Hematopoietic multipotent progenitor cell treated with erythropoietin and hydrocortisone succinate and interleukin-3 and kit ligand, for 8 days (in vitro differentiated cells): ENCODE measurements at regions not wholly inside any gene's neighbourhood (a gene's known extent, or its start where the extent isn't known, plus 50 kb on each side); places are given as distances from the start of the nearest gene placed in this dataset.
"Not testable (repeated sequence)": the region's sequence is repeated elsewhere in the genome, so short reads cannot be mapped to it uniquely, and the experiment has no call there.

Experiments
- DNase-seq: peaks from one replicate; pipeline ENCODE4 v3.0.0-alpha.2; 2015

- DNase-seq = no peak
Observed at GRCh38 chr7:131786204-131786603, 229.8 kb upstream of the PODXL start.

DNA sequence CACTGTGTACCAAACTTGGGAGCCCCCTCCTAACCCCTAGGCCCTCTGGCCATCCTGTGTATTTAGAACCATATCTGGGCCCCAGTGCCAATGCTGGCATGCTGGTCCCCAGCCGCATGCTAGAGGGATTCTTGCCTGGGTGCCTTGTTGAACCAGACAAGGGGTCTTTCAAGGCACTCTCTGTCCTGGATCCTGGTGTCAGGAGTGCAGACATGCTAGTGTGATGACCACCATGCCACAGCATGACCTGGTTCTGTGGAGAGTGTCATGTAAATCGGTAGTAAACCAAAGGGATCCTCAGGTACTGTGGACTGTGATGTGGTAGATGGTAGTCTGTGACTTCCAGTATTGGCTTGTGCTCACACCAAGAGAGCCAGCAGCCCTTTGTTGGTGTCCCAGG lies 222.2 kb upstream of the PODXL start:
- no peak for DNase-seq

DNA sequence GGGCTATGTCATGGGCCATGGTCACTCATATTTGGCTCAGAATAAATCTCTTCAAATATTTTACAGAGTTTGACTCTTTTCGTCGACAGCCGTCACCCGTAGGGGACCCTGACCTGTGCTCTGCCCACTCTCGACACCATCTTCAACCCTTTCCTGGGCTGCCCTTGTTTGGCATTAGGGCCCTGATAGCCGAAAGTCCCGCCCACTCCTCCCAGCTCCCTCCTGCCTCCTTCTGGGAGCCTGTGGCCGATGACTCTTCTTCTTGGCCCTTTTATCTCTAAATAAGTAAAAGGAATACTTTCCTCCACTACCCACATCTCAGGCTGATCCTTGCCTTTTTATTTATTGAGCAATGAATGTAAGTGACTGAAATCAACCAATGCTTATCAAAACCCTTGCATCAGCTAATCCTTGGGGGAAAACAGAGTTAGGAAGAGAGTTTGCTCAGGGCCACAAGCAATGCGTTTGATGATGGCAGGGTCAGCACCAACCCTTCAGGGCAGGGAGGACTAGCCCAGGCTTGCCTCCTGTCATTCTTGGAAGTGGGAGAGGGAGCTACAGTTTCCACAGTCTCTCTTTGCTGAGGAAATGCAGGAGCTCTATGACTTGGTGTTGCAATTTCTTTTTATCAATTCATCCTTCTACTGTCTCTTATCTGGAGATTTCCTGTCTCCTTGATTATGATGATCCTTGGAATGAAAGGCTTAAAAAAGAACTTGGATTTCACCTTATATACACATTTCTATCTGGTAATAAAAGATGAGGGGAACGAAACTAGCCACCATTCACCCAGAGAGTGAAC lies 218.2 kb upstream of the PODXL start:
- DNase-seq = no peak

DNA sequence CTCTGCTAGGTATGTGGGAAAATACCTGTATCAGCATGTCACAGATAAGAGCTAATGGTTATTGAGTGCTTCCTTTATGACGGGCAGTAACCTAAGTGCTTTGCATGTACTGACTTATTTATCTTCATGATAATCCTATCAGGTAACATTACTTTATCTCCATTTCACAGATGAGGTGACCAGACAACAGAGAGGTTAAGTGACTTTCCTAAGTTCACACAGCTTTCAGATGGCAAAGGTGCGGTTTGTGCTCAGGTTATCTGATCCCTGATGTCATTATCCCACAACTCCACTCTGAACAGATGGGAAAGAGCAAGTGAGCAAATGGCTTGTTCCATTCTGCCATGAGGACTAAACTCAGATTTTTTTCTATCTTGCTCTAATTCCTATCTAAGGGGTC lies 217.0 kb upstream of the PODXL start:
- DNase-seq = no peak

DNA sequence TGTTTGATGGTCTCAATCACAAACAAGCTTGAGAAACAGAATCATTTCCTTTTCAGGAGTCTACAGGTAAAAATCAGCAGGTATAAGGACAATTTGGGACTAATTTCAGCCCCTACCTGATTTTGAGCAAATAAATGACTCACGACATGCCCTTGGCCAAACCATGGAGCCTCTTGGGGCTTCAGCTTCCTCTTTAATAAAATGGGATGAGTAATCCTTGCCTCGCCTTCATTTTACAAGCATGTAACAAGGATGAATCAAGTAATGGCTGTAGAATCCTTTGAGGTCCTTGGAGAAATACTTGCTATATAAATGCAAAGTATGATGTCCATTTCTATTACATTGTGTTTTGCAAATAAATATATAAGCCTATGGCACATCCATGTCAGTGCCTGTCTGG lies 212.8 kb upstream of the PODXL start:
- no peak for DNase-seq

GRCh38 chr7:131767591-131767990 lies 211.2 kb upstream of the PODXL start:
- DNase-seq = no peak

- DNase-seq = no peak
Observed at GRCh38 chr7:131765575-131765974, 209.1 kb upstream of the PODXL start.

GRCh38 chr7:131764143-131764775 lies 207.8 kb upstream of the PODXL start:
- DNase-seq = no peak

DNA sequence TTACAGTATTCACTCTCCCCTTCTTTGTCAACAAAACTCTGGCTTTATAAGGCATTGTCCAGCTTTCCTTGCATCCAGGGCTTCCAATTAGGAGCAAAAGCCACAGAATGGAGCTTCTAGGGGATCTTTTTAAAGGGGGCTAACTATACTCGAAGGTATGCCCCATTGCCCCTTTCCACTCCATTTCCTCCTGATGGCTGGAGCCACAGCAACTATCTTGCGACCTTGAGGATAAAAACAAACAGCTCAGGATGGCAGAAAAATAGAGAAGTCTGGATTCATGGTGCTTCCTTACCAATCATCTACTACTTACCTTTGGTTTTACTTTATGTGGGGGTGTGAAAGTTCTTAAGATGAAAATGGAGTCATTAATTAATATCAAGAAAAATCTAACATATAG lies 206.3 kb upstream of the PODXL start:
- DNase-seq = no peak

GRCh38 chr7:131755801-131756200 lies 199.4 kb upstream of the PODXL start:
- DNase-seq = not testable (repeated sequence)

DNA sequence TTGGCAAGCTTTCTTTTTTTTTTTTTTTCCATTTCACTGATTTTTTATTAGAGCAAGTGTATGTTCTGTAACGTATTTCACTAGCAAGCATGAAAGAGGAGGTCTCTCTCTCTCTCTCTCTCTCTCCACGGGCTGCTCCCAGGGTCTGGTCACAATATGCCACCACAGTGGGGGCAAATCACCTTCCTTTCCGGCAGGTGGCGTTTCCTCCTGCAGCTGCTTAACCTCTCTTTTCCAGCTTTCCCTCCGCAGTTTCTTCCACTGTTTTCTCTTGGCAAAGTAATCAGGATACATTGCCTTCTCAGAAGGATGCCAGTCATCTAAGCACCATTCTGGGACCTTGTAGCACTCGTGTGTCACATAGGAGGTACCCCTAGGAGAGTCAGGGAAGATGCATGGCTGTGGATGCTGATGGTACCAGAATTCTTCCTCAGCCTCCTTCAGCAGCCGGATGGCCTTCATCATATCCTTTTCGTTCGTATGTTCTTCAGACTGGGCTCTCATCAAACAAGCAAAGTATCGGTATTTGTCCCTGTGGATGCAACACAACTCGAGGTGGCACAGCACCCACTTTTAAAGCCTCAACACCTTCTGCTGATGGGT lies 197.3 kb upstream of the PODXL start:
- DNase-seq = no peak

DNA sequence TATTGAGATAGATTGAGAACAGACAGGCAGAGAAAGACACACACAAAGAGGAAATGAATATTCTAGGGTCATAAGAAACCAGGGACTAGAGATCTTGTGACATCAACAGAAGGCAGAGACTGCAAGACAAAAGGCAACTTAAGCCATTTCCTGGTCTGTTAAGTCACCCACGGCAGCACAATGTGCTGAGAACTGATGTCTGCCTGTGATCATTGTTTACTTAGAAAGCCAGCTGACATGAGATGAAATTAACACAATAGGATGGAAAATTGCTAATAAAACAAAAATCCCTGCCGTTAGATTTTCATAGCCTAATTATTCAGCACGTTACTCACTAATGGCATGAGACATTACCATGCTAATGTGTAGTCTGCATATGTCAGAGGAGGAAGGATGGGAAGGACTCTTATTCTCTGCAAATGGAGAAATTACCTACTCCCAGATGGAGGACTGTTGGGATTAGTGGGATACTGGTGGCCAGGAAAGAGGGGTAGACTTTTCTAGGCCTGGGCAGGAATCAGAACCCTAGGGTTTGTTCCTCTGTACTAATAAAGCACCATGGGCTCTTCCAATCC lies 191.3 kb upstream of the PODXL start:
- no peak for DNase-seq

GRCh38 chr7:131745390-131746248 lies 189.2 kb upstream of the PODXL start:
- peak; percentile 3 for DNase-seq

GRCh38 chr7:131741446-131741845 lies 185.0 kb upstream of the PODXL start:
- DNase-seq = no peak

DNA sequence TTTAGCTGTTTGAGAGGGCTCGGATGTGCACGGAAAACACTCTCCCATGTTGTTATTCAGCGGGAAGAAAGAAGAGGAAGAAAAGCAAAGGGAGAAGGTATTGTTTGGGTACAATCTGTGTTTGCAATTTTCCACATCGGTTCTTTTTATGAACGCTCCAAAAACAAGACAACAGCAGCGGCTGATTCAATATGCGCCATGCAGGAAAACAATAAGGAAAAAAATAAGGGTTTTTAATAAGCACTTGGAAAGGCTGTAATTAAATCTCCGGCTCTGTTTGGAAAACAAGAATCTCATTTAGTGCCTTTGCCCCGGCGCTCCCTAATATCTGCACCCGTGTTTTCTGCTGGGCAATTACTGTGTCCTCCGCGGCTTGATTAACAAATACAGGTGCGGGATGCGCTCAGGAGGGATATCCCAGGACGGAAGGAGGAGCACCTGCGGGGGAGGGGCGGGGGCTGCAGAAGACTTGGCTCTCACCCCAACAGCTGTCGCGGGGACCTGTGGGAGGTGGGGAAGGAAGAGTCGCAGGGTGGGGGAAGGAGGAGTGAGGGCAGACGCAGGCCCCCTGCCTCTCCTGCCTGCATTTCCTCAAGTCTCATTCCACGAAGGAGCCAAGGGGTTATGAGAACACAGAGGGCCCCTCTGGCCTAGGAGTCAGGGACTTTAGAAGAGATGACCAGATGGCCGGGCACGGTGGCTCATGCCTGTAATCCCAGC lies 181.5 kb upstream of the PODXL start:
- DNase-seq = no peak

- no peak for DNase-seq
Observed at GRCh38 chr7:131735101-131735500, 178.7 kb upstream of the PODXL start.

- DNase-seq = no peak
Observed at GRCh38 chr7:131733604-131734003, 177.2 kb upstream of the PODXL start.

DNA sequence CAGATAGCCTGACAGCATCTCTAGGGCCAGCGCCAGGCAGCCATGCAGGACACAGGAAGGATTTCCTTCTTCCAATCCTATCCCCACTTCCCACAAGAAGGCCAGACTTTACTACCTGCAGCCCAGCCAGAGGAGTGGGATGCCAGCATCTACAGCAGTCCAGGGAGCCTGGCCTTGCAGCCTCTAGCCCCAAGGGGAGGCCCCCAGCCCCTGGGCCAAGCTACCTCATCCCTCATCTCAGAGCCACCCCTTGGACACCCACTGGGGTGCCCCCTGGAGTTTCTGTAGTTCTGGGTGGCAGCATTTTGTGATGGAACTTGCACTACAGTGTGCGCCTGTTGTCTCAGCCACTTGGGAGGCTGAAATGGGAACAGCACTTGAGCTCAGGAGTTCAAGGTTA lies 170.8 kb upstream of the PODXL start:
- DNase-seq = no peak

DNA sequence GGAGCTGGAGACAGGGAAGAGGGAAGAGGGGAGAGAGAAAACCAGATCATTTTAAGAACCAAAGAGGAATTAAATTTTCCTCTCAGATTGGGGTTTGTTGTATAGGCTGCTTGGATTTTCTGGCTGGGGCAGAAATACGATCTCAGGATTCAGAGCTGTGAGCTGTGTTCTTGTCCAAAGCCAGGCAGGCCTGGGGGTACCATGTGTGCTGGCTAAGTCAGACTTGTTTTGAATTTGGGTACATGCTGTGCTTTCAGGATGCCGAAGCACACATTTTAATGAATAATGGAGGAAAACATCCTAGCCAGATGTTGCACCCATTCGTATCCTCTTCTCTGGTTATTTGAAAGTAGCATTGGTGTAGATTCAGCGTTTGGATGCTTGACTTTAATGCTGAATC lies 170.3 kb upstream of the PODXL start:
- no peak for DNase-seq

- DNase-seq = no peak
Observed at GRCh38 chr7:131726031-131726430, 169.6 kb upstream of the PODXL start.

GRCh38 chr7:131724776-131725345 lies 168.4 kb upstream of the PODXL start:
- no peak for DNase-seq

- no peak for DNase-seq
Observed at GRCh38 chr7:131723926-131724325, 167.5 kb upstream of the PODXL start.
